ENCODE measurements at regions not wholly inside any gene's neighbourhood (a gene's known extent, or its start where the extent isn't known, plus 50 kb on each side); places are given as distances from the start of the nearest gene placed in this dataset.
A peak's percentile ranks its signal among the peaks of the same experiment; 100 is the strongest.
"Not testable (repeated sequence)": the region's sequence is repeated elsewhere in the genome, so short reads cannot be mapped to it uniquely, and the experiment has no call there.

DNA sequence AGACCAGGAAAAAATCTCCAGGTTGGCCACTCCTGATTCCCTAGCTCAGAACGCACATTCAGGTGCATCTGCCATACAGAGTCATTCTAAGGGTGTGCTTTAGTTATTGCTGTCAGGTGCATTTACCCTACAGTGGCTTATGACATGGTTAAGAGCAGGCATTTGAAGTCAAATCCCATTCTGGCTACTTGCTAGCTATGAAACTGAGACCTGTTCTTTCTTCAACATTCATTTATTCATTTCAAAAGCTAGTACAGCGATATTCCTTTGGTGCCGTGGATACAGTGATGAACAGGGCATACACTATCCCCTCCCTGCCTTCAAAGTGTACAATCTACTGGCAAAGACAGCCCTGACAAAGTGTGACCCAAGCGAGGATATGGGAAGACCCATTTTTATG is 508.3 kb downstream of the NPIPA7 start:
- DNase-seq: no peak

GRCh38 chr16:16890964-16891363 is 512.0 kb downstream of the NPIPA7 start:
- no peak for DNase-seq

- no peak for DNase-seq
Measured at GRCh38 chr16:16904601-16905000, 525.7 kb downstream of the NPIPA7 start.

- no peak for DNase-seq
Measured at GRCh38 chr16:16905850-16906249, 526.9 kb downstream of the NPIPA7 start.

DNA sequence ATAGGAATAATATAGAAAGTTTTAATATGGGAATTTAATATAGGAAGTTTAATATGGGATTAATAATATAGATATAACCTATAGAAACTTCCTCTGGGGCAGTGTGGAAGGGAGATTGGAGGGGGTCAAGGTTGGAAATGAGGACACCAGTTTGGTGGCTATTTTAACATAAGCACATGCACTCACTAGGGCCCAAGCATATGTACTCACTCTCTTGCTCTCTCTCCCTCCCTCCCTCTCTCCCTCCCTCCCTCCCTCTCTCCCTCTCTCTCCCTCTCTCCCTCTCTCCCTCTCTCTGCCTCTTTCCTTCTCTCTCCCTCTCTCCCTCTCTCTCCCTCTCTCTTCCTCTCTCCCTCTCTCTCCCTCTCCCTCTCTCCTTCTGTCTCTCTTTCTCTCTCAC is 528.1 kb downstream of the NPIPA7 start:
- no peak for DNase-seq

DNA sequence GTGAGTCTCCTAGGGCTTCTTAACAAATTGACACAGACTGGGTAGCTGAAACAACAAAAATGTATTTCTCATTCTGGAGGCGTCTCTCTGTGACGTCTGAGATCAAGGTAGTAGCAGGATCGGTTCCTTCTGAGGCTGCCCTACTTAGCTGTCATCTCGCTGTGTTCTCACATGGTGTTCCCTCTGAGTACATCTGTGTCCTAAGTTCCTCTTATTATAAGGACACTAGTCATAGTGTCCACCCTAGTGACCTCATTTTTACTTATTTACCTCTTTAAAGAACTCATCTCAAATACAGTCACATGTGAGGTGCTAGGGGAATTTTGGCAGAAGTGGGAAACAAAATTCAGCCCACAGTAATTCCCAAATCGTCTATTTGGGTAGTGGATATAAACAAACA is 529.1 kb downstream of the NPIPA7 start:
- no peak for DNase-seq

DNA sequence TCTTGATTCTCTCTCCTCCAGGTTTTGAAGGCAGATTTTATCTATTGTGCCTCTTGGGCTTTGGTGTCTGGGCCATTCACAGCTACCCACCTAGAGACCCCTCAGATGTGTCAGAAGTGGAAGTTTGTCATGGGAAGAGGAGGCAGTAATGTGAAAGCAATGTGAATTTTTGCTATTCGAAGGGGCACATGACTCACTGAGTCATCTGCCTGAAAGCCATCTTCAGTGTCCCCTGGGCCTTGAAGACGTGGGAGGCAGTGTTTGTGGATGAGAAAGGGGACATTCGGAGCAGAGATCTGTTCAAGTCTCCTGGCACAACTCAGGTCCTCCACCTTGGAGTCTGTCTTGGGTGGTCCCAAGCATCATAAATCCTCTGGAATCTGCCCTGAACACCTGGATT is 530.2 kb downstream of the NPIPA7 start:
- no peak for DNase-seq

GRCh38 chr16:16910666-16911065 is 531.7 kb downstream of the NPIPA7 start:
- no peak for DNase-seq

- peak; percentile 51 for DNase-seq
Measured at GRCh38 chr16:16915771-16916170, 536.8 kb downstream of the NPIPA7 start.

DNA sequence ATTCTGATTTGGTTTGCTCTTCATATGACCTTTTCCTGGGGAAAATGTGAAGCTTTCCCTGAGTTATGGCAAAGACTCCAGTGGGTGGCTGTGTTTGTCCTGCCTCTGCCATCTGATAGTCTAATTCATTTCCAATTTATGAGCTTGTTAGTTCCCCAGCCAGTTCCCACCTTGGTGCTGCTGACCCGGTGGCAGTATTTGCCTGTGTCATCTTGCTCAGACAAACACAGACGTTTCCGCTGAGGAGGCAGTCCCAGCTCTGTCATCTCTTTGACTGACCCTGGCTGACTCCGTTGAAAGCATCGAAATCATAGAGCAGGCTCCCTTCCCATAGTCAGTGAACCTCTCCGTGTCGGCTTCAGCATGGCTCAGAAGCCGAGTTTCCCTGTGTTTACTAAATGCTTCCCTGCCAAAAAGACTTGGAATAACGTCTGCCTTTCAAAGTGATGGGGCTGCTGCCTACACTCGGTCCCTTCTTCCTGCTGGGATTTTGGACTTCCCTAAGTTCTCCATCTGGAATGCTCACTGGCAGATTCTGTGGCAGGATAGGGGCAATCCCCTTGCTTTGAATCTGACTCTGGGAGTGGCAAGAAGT is 538.3 kb downstream of the NPIPA7 start:
- DNase-seq: no peak

DNA sequence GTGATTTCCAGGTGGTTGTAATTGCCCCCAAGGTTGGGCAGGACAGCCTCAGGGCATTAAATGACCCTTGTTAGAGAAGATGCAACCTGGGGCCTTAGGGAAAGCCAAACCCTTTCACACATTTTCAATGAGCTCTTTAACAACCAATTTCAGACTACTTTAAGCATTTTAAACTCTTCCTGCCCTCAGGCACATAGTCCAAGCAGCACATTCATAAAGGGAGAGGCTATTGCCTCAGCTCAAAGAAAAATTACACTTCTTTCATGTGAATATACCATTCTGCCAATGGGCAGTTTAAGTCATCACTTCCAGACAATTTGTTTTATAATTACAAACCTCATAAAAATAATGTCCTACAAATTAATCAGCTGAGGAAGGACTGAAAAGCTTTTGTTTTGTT is 544.5 kb downstream of the NPIPA7 start:
- no peak for DNase-seq

DNA sequence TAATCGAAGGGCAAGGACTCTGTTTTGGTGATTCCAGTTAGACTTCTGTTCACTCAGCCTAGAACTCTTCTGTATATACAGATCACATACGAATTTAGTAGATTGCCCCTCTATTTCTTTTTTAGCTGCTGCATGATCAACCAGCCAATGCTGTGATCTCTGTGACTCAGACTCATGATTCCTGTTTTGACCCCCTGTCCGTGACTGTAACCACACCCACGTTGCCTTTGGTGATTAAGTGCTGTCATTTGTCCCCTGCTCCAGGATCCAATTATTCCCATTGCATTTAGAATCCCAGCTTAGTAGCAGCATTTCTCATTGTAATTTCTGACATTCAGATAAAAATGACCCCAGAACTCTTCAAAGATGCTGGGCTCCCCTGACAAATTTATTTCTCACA is 545.7 kb downstream of the NPIPA7 start:
- no peak for DNase-seq

GRCh38 chr16:16925432-16925831 is 545.3 kb downstream of the XYLT1 start:
- DNase-seq: no peak

- no peak for DNase-seq
Measured at GRCh38 chr16:16928532-16929109, 542.1 kb downstream of the XYLT1 start.

DNA sequence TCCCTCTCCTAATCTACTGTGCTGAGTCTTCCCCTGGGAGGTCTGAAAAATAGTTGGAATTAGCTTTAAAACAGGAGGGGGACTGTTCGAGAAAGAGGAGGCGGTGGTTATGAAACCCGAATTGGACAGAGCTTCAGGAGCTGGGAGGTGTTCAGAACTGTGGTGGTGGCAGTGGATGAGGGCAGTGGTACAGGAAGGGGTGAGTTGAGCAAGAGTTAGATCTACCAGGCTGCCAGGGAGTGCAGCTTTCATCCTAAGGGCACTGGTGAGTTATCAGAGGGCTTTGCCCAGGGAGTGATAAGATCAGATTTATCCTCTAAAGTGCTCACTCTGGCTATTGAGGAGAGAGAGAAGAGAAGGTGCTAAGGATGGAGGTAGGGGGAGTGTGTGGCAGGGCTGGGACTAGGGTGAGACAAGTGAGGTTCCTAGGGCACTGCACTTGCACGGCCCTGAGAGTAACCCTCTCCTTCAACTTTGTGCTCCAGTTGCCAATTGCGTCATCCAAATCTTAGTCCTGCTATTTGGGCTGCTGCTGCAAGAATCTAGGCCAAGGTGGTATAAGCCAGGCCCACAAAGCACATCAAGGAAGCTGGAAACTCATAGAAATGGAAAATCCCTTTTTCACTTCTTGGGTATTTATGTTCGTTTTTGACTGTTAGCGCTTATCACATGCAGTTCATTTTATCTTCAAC is 540.3 kb downstream of the XYLT1 start:
- no peak for DNase-seq

DNA sequence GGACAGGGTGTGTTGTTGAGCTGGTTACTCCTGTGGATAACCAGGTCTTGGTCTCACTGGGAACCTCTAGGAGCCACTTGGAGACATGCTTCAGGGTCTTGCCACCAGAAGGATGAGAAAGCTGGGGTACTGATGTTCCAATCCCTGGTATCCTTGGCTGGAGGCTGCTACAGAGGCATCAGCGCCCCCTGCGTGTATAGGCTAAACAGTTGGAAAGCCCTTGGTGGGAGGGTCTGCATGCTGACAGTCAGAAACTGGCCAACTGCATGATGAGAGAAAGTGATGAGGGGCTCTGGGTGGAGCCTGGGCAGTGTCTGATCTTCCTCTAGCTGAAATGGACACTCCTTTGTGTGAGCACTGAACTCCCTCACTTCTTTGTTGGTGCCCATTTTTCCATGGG is 536.9 kb downstream of the XYLT1 start:
- DNase-seq: no peak

GRCh38 chr16:16934660-16935059 is 536.1 kb downstream of the XYLT1 start:
- DNase-seq: no peak

GRCh38 chr16:16935909-16936308 is 534.9 kb downstream of the XYLT1 start:
- DNase-seq: not testable (repeated sequence)

- no peak for DNase-seq
Measured at GRCh38 chr16:16937576-16937975, 533.2 kb downstream of the XYLT1 start.

- no peak for DNase-seq
Measured at GRCh38 chr16:16938009-16938408, 532.8 kb downstream of the XYLT1 start.

- DNase-seq: no peak
Measured at GRCh38 chr16:16938980-16939379, 531.8 kb downstream of the XYLT1 start.

- no peak for DNase-seq
Measured at GRCh38 chr16:16940351-16940750, 530.4 kb downstream of the XYLT1 start.

DNA sequence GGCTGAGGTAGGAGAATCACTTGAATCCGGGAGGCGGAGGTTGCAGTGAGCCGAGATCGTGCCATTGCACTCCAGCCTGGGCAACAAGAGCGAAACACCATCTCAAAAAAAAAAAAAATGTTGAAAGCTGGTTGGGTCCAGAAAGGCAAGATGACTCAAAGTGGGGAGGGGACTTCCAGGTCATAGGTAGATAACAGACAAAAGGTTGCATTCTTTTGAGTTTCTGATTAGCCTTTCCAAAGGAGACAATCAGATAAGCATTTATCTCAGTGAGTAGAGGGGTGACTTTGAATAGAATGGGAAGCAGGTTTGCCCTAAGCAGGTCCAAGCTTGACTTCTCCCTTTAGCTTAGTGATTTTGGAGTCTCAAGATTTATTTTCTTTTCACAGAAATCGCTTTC is 527.9 kb downstream of the XYLT1 start:
- DNase-seq: not testable (repeated sequence)

- DNase-seq: no peak
Measured at GRCh38 chr16:16945207-16945606, 525.6 kb downstream of the XYLT1 start.

DNA sequence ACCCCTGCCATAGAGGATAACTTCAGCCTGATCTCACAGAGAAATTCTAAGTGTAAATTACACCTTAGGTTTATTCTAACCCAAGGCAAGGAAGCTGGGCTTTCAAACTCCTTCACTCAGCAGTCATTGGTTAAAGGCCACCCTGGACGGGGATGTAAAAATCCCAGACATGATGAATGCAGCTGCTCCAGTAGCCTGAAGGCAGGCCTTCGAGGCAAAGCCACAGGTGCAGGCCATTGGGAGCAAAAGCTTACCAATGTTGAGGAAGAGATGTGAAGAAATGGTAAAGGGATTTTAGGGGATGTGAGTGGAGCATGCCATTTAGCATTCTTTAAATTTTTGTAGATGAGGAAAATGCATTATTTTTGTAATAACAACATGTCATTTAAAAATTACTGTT is 514.4 kb downstream of the XYLT1 start:
- DNase-seq: no peak

Data from NCI-H345 (cell line).